ENCODE measurements at regions not wholly inside any gene's neighbourhood (a gene's known extent, or its start where the extent isn't known, plus 50 kb on each side); places are given as distances from the start of the nearest gene placed in this dataset.
A peak's percentile ranks its signal among the peaks of the same experiment; 100 is the strongest.

- no peaks in the 10 kb centered on the region for H3K9me2 ChIP-seq (ENCODE audit: insufficient read depth)
- ATAC-seq (no peak), DNase-seq (ENCODE audit: low read depth, low spot score) (no peak)
- RAD21 ChIA-PET (ENCODE audit: low non-redundant PET in 1 of 2, low total read pairs in 2 of 2, uncharacterized antibody in 2 of 2, unreplicated experiment in 2 of 2): no interaction called here
- H3K36me3 ChIP-seq (ENCODE audit: control insufficient read depth in 1 of 2, insufficient read depth in 2 of 2, low read length in 2 of 2): no peaks in the 10 kb centered on the region
- H3K27ac ChIP-seq (ENCODE audit: low read depth, low read length): no peak overlapping the region
- no TSS peak for BruUV-seq (replicated peaks)
- H3K9ac ChIP-seq (ENCODE audit: low read length): no peak overlapping the region
- POLR2A ChIA-PET: no interaction called here
- H3K4me2 ChIP-seq (ENCODE audit: low read length): no peak overlapping the region
- TF ChIP-seq TCF7L2 (IDR thresholded peaks at IDR 0.05; ENCODE audit: borderline replicate concordance, extremely low read depth, insufficient read depth, insufficient read length) (no peak), MAX (IDR thresholded peaks at IDR 0.05) (no peak), SP1 (IDR thresholded peaks at IDR 0.05; ENCODE audit: low read depth) (no peak), EGR1 (IDR thresholded peaks at IDR 0.05; ENCODE audit: low read depth) (no peak), JUND (IDR thresholded peaks at IDR 0.05) (no peak), ELF1 (IDR thresholded peaks at IDR 0.05; ENCODE audit: borderline replicate concordance, low read depth) (no peak), EZH2phosphoT487 (IDR thresholded peaks at IDR 0.05; ENCODE audit: borderline replicate concordance) (no peak), FOSL1 (IDR thresholded peaks at IDR 0.05; ENCODE audit: low read depth) (no peak), CEBPB (IDR thresholded peaks at IDR 0.05; ENCODE audit: low read depth) (no peak)
- CTCF ChIA-PET: interaction anchor here (1.3 to 1.7 kb wide), 2 partner anchors 29 to 154 kb away, joined by 5 to 10 read pairs; no protein-coding TSS in a partner anchor
- no peaks in the 10 kb centered on the region for H3K9me3 ChIP-seq (ENCODE audit: control insufficient read depth in 1 of 2, insufficient read depth in 1 of 2, low read depth in 1 of 2, low read length in 2 of 2)
- no peak overlapping the region for H2AFZ ChIP-seq (ENCODE audit: low read depth, low read length, poor library complexity, severe bottlenecking)
- H4K20me1 ChIP-seq (ENCODE audit: insufficient read depth): no peaks in the 10 kb centered on the region
- no peaks in the 10 kb centered on the region for H3K79me2 ChIP-seq (ENCODE audit: insufficient read depth, low read length)
- intact Hi-C loops (cut with micrococcal nuclease): no loop called here
- no peak overlapping the region for H3K4me3 ChIP-seq (replicated peaks in 1 of 2; ENCODE audit: low read depth in 1 of 2, low read length in 2 of 2)
- peaks cover 0 to 5% of the 10 kb centered on the region in 2 experiments; a peak in 1 of 4 replicates for H3K4me1 ChIP-seq (ENCODE audit: control insufficient read depth in 1 of 2, insufficient read depth in 2 of 2, low read length in 2 of 2)
- H3K27me3 ChIP-seq (ENCODE audit: insufficient read depth, low read length): no peaks in the 10 kb centered on the region
These were observed 132.9 kb upstream of the CHD1 start for GRCh38 chr5:99061711-99062110.

GRCh38 chr5:99061299-99061698 lies 132.5 kb upstream of the CHD1 start:
- Histone ChIP-seq H3K27ac (ENCODE audit: low read depth, low read length) (no peak overlapping the region), H3K4me2 (ENCODE audit: low read length) (no peak overlapping the region), H3K79me2 (ENCODE audit: insufficient read depth, low read length) (no peaks in the 10 kb centered on the region), H3K4me1 (ENCODE audit: control insufficient read depth in 1 of 2, insufficient read depth in 2 of 2, low read length in 2 of 2) (peaks cover 0 to 5% of the 10 kb centered on the region in 2 experiments; a peak in 1 of 4 replicates), H2AFZ (ENCODE audit: low read depth, low read length, poor library complexity, severe bottlenecking) (peak overlapping the region; percentile 93), H3K9ac (ENCODE audit: low read length) (no peak overlapping the region), H3K9me3 (ENCODE audit: control insufficient read depth in 1 of 2, insufficient read depth in 1 of 2, low read depth in 1 of 2, low read length in 2 of 2) (no peaks in the 10 kb centered on the region), H3K9me2 (ENCODE audit: insufficient read depth) (no peaks in the 10 kb centered on the region), H3K27me3 (ENCODE audit: insufficient read depth, low read length) (no peaks in the 10 kb centered on the region), H3K4me3 (replicated peaks in 1 of 2; ENCODE audit: low read depth in 1 of 2, low read length in 2 of 2) (no peak overlapping the region), H4K20me1 (ENCODE audit: insufficient read depth) (no peaks in the 10 kb centered on the region), H3K36me3 (ENCODE audit: control insufficient read depth in 1 of 2, insufficient read depth in 2 of 2, low read length in 2 of 2) (no peaks in the 10 kb centered on the region)
- BruUV-seq (replicated peaks): no TSS peak
- intact Hi-C loops (cut with micrococcal nuclease): no loop called here
- RAD21 ChIA-PET (ENCODE audit: low non-redundant PET in 1 of 2, low total read pairs in 2 of 2, uncharacterized antibody in 2 of 2, unreplicated experiment in 2 of 2): no interaction called here
- CTCF ChIA-PET: interaction anchor here (1.3 to 1.7 kb wide), 2 partner anchors 29 to 154 kb away, joined by 5 to 10 read pairs; no protein-coding TSS in a partner anchor
- POLR2A ChIA-PET: no interaction called here
- DNase-seq (ENCODE audit: low read depth, low spot score): no peak
- ATAC-seq: no peak
- no peak for TF ChIP-seq TCF7L2 (IDR thresholded peaks at IDR 0.05; ENCODE audit: borderline replicate concordance, extremely low read depth, insufficient read depth, insufficient read length)
- no peak for TF ChIP-seq POLR2AphosphoS5 (IDR thresholded peaks at IDR 0.05; ENCODE audit: low read depth, low read length)
- no peak for TF ChIP-seq ZBTB33 (IDR thresholded peaks at IDR 0.05; ENCODE audit: extremely low read depth, insufficient replicate concordance, low read length)
- TF ChIP-seq YY1 (IDR thresholded peaks at IDR 0.05; ENCODE audit: extremely low read depth, insufficient replicate concordance, low read depth, low read length): no peak
- no peak for TF ChIP-seq ZNF274 (IDR thresholded peaks at IDR 0.05; ENCODE audit: low read depth, low read length)
